Activated T-cell treated with anti-CD3 and anti-CD28 coated beads for 4 hours (primary cell): ENCODE measurements at regions not wholly inside any gene's neighbourhood (a gene's known extent, or its start where the extent isn't known, plus 50 kb on each side); places are given as distances from the start of the nearest gene placed in this dataset.

Experiments used
- DNase-seq: peaks from one replicate; pipeline ENCODE4 v3.0.0-alpha.2; 2020

DNA sequence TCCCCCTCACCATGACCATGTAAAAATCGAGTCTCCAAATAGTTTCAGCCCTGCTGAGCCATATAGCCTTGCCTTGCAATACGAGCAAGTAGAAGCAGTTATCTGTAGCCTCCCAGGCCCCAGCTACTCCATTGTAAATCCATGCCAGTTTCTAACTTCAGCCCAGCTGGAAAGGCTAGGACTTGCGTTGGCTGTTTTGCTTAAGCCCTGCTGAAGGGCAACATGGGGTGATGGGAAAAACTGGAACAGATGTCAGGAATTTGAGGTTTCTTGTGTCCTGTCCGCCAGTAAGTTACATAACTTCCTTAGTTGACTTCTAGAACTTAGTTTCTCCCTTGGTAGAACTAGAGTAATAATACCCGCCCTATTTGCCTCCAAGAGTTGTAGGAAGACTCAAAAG lies 216.0 kb upstream of the SERP2 start:
- DNase-seq: no peak

DNA sequence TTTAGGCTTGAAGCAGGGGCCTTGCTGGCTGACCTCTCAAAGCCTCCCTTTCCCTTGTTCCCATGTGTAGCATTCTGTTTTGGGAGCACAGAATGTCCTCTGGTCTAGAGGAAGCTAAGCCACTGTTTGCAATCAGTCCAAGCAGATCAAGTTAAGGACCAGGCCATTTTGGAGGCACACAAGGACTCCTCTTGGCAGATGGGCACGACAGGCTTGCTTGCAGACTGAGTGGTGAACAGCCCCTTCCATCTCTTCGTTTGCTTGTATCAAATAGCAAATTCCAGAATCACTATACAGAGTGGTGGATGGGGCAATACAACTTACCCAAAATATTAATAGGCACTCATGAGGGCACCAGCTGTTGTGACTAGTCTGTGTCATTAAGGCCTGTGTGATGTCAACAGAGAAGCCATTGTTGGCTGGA lies 215.5 kb upstream of the SERP2 start:
- no peak for DNase-seq

DNA sequence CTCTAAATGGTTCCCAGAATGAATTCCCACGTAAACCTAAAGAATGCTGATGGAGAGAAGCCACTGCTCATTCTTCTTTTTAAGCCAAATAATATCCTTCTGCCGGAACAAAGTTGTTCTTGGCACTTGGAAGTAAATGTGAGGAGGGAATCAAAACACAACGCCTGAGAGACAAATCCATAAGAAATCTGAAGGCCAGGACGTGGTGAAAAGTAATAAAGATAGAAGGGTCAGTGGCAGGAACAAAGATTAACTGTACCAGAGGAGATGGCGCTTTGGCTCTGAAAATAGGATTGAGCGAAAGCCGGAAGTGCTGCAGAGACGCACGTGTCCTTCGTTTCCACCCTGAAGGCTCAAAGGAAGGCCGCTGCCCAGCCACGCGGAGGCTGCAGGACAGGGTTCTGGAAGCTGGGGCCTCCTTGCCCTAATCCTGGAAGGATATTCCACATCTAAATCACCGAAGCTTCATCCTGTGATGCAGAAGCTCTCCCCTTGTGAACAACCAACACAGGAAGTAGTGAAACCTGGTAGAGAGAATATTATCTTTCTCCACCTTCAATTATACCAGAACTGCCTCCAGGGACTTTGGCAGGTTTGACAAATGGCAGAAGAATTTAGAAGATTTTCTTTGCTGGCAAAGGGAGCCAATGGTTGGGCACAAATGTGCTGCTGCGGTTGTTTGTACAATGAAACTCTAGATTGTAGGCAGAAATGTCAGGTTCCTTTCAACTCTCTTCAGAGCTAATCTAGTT lies 214.6 kb upstream of the SERP2 start:
- DNase-seq: no peak

DNA sequence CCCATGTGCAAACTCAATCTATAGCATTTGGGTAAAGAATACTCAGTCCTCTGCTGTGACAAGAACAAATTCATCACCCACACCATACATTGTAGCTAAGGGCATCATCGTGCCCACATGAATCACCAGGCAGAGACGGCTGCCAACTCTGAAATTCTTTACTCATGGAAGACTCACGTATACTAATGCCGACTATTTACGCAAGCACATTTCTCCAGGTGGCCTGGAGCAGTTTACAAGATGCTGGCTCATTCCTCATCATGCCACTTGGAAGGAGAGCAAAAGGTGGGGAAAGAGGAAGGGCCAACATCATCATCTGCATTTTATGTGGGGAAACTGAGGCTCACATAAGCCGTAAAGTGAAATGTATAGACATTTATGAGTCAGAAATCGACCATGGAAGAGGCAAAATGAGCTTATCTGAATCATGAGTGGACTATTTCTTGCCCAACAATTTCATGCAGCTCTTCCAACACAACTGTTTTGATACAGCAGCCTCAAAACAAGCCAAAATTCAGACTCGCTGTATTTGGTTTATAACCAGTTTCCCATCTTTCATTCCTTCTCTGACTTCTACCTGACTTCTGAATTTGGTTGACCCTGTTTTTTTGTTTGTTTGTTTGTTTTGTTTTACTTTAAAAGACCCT lies 213.9 kb upstream of the SERP2 start:
- DNase-seq: no peak

DNA sequence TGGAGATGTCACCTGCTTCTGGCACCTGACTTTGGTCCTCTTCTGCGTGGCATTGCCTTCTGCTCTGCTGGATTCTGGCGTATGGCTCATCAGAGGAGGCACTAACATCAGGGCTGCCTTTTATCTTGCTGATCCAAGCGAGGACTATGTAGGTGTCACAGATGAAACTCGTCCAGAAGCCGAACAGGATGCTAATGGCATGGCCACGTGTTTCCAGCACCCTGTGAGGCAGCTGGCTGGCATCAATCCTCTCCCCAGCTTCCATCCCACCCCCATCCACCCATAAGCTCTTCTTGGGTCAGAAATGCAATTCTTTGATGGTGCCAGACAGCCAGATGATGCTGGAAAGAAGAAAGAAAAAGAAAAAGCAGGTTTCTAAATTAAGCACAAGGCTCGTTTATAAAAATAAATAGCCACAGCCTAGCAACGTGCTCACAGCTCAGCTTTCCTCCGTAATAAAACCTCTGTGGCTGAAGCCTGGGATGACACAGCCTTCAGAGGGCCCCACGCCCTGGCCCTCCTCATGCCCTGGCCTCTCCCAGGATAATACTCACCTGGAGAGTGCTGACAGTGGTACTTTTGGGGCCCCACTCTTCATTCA lies 212.9 kb upstream of the SERP2 start:
- DNase-seq: no peak

DNA sequence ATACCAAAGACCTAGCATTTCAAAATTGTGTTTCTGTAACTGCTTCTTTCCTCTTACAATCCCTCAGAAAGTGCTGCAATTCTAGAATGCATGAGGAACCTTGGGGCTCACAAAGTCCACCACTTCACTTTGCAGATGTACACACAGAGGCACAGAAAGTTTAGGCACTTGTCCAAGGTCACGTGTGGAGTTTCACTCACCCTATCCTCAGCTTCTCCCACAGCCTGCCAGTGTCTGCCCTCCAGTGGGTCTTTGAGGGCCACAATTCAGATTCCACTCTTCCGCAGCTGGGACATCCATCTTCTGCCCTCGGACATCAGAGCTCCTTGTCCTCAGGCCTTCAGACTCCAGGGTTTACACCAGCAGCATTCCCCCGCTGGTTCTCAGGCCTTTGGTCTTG lies 210.5 kb upstream of the SERP2 start:
- no peak for DNase-seq

DNA sequence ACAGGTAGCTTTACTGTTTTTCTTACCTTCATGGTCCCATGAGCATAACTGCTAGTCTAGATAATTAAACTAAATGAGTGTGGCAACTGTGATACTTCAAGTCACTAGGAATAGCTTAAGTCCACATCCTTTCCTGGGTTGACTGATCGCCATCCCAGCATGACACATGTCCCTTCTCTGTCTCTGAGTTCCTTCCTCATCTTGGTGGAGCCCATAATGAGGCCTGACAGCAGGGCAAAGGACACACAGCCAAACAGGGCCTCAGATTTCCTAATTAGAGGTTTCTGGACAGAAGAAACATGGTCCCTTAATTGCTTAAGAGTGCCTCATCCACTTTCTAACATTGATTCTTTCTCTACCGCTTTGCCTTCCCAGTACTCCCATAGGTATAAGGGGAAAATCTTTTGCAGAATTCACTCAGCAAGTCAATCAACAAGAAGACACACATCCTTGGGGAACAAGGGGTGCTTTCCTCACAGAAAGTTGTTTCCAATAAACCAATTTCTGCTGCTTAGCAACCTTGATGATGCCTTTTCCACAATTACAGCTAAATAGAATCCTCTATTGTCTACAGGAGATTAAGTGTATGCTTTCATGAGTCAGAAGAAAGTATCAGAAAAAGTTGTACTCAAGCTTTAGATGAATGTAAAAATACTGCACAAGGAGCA lies 208.3 kb upstream of the SERP2 start:
- no peak for DNase-seq

DNA sequence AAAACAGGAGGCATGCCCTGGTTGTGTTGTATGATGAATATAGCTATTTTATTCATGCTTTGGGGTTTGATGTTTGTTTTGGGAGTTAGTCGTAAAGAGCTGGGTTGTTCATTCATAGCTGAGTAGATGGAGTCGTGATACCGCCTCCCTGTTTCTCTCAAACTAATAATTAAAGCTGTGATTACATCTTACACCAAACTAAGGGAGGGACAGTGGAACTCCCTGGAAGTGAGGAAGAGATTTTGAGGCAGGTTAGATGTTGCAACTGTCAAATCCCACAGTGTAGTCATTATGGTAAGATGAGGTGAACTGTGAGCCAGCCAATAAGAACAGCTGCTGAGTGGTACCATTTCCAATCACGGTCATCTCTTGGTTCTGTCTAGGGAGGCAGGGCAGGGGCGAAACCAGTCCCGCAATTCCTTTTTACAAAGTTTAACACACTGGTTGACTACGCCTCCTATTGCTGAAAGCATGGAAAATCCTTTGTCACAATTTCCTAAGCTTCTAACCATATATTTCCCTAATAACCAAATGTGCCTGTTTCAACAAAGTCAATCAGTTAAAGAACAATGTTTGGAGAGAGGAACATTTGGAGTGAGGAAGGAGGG lies 207.6 kb upstream of the SERP2 start:
- no peak for DNase-seq

DNA sequence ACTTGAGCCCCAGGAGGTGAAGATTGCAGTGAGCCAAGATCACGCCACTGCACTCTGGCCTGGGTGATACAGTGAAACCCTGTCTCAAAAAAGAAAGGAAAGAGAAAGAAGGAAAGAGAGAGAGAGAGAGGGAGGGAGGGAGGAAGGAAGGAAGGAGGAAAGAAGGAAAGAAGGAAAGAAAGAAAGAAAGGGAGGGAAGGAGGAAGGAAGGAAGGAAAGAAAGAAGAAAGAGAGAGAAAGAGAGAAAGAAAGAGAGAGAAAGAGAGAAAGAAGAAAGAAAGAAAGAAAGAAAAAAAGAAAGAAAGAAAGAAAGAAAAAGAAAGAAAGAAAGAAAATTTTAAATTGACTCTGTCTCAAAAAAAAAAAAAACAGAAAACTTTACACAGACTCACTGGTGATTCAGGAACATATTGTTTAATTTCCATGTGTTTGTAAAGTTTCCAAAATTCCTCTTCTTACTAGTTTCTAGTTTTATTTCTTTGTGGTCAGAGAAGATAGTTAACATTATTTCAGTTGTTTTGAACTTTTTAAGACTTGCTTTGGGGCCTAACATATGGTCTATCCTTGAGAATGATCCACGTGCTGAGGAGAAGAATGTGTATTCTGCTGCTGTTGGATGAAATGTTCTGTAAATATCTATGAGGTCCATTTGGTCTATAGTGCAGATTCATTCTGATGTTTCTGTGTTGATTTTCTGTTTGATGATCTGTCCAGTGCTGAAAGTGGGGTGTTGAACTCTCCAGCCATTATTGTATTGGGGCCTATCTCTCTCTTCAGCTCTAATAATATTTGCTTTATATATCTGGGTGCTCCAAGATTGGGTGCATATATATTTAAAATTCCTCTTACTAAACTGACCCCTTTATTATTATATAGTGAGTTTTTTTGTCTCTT lies 204.4 kb upstream of the SERP2 start:
- no peak for DNase-seq

DNA sequence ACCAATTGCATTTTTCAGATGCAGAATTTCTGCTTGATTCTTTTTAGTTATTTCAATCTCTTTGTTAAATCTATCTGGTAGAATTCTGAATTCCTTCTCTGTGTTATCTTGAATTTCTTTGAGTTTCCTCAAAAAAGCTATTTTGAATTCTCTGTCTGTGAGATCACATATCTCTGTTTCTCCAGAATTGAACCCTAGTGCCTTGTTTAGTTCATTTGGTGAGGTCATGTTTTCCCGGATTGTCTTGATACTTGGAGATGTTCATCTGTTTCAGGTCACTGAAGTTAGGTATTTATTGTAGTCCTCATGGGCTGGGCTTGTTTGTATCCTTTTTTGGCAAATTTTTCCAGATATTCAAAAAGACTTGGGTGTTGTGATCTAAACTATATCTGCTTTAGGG lies 202.9 kb upstream of the SERP2 start:
- DNase-seq: no peak

DNA sequence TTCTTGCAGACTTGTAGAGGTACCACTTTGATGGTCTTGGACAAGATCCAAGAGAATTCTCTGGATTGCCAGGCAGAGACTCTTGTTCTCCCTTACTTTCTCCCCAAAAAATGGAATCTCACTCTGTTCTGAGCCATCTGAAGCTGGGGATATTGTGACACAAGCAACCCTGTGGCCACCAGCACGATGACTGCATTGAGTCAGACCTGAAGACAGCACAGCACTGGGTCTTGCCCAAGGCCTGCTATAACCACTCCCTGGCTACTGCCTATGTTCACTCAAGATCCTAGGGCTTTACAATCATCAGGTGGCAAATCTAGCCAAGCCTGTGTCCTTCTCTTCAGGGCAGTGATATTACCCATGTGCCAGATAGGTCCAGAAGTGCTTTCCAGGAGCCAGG lies 202.5 kb upstream of the SERP2 start:
- DNase-seq: no peak

DNA sequence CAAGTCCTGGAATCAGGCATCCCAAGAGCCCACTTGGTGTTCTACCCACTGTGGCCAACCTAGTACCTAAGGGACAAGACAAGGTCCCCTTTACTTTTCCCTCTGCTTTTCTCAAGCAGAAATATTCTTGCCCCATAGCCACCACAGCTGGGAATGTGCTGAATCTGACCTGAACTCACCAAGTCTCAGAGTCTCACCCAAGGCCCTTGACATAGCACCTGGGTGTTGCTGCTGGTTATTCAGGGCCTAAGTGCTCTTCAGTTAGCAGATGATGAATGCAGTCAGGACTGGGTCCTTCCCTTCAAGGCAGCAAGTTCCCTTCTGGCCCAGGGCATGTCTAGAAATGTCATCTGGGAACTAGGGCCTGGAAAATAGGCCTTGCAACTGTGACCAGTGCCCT lies 201.8 kb upstream of the SERP2 start:
- DNase-seq: no peak

DNA sequence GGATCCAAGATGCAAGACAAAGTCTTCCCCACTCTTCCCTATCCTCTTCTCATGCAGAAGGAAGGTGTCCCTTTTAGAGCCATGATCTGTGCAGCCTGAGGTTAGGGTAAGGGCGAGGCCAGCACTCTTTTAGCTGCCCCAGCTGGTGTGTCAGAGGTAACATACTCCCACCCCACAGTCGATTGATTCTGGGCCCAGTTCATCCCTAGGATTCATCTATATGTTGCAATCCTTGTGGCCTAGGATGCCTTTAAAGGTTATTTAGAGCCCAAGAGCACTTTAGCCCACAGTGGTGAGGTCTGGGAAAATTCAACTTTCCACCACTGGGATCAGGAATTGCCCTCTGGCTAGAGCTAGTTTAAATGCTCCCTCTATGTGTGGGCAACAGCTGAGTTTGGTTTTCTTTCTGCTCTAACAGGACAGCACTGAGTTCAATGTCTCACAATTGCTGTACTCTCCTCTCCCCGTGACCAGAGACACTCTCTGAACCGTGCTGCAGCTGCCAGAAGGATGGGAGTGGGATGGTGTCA lies 201.3 kb upstream of the SERP2 start:
- DNase-seq: no peak

DNA sequence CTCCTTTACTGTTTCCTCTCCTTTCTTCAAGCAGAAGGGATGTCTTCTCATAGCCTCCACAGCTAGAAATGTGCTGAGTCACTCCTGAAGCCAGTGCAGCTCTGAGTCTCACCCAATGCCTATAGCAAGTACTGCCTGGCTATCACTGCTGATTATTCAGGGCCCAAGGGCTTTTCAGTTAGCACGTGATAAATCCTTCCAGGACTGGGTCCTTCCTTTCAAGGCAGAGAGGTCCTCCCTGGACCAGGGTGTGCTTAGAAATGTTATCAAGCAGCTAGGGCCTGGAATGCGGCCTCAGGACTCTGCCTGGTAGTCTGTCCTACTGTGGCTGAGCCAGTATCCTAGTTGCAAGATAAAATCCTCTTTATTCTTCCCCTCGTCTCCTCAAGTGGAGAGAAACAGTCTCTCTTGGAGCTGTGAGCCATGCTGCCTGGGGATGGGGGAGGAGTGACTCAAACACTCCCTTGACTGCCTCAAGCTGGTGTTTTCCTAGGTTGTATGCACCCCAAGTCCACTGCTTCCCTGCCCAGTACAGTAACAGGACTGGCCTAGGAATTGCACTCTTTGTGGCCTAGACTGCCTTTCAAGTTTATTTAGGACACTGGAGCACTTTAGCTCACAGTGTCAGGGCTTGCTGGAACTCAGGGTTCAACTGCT lies 198.7 kb upstream of the SERP2 start:
- no peak for DNase-seq

DNA sequence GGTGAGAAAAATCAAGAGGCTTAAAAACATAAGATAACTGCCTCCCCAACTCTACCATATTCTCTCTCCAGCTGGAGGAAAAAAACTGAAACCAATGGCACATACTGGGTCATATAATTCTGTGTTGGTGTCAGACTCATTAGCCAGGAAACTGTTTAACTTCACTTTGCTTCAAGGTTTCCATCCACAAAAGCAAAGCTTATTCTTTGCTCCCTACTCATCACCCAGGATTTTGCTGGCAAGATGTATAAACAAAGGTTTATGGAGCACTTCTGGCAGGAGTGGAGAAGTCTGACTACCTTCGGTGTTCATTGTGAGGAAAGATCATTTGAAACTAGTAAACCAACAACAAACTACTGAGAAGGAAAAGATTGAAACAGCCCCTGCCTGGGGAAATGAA lies 197.5 kb upstream of the SERP2 start:
- DNase-seq: no peak

DNA sequence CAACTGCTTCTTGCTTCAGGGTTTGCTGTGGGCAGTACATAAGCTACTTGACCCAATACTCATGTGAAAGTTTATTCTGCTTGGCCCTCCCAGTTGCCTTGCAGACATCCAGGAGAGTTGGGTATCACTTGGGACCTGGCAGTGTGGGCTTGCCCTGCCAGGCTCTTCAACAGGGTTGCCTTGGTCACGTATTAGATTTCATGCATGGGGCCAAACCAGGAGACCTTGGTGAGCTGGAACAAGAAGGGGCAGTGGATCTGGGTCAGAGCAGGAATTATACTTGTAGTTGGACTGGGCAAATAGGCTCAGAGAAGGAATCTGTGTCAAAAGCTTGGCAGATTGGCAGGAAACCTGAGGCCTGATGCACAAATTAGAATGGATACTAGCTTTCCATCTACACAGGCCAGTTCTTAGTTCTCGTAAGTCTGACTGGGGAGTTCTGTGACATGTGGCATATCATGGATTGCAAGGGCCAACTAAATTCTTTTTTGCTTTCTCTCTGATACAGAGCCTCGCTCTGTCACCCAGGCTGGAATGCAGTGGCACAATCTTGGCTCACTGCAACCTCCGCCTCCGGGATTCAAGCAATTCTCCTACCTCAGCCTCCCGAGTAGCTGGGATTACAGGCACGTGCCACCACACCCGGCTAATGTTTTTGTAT lies 192.6 kb upstream of the SERP2 start:
- DNase-seq: no peak

DNA sequence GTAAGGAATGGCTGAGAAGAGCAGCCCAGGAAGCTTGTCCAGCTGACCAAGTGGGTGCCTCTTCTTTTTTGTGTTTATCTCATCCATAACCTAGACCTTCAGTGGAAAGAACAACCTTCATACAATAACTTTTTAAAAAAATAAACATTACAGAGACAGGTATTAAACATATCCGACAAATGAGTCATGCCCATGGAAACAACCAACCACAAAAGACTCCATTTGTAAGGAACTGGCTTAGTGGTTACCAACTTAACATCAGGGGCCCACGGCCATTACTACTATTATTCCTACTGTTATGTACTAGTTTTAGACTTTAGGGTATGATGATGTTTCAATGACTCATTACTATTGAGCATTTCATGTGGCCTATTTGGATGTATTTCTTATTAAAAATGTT lies 191.7 kb upstream of the SERP2 start:
- DNase-seq: no peak

DNA sequence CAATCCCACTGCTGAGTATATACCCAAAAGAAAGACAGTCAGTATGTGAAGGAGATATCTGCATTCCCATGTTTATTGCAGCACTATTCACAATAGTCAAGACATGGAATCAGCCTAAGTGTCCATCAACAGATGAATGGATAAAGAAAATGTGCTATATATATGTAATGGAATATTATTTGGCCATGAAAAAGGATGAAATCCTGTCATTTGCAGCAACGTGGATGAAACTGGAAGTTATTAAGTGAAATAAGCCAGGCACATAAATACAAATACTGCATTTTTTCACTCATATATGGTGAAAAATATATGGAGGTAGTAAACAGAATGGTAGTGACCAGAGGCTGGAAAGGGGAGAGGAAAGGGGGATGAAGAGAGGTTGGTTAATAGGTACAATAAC lies 188.9 kb upstream of the SERP2 start:
- no peak for DNase-seq

DNA sequence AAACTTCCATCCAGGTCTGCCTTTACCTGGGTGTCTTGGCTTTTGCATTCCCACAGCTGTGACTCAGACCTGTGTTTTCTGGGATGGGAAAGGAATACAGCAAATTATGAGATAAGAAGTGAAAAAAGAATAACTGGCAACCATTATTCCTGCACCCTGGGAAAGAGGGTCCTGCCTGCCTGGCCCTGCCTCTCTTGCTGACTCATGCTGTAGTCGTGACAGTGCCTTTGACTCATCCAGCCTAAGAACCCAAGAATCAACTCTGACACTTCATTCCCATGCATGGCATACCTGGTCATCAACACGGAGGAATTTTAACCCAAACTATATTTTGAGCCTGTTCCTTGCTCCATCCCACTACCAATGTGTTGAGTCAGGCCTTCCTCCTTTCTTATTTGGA lies 185.4 kb upstream of the SERP2 start:
- DNase-seq: no peak

DNA sequence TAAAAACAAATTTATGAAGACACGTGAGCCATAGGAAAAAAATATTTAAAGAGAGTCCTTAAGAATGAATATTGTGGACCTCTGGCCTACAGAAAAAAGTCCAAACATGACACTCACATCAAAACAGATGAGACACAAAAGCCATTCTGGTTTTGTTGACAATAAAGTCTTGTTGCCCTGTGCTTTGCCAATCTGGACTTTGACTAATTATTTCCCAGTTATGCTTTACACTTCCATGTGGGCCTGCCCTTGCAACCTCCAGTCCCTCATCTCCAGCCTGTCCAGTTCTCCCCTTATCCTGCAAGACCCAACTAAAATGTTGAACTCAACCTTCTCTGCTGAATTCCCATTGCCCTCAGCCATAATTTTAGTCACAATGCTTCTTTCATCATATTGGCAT lies 184.5 kb upstream of the SERP2 start:
- no peak for DNase-seq

DNA sequence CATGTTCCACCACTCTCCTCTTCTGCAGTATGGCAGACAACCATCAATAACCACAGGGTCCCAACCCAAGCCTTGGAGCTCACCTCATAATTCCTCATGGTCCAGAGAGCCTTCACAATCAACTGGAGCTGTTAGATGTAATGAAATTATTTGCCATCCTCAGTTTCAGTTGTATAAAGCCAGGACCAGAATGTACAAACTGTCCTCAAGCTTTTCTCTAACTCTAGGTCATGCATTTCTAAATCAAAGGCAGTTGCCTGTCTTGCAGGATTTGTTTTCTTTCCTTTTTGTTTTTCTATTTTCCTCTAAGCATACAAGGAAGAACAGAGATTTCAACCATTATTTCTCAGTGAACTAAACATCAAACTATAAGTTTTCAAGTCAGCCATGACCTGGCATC lies 182.5 kb upstream of the SERP2 start:
- DNase-seq: no peak
